T47D (cell line): ENCODE measurements at regions not wholly inside any gene's neighbourhood (a gene's known extent, or its start where the extent isn't known, plus 50 kb on each side); places are given as distances from the start of the nearest gene placed in this dataset.
"Not testable (repeated sequence)": the region's sequence is repeated elsewhere in the genome, so short reads cannot be mapped to it uniquely, and the experiment has no call there.

Source experiments
- DNase-seq, 2 experiments: peaks; one replicate each; pipeline versions ENCODE4 v3.0.0 to v3.0.0-alpha.2; 2011 to 2012; ENCODE audit warnings: low read depth in 1 of 2, low spot score in 1 of 2
- JUND ChIP-seq: IDR thresholded peaks from 2 replicates; pipeline ENCODE4 v1.6.1; 2012; ENCODE audit warnings: low read depth
- in situ Hi-C: cut with HindIII; loops from 2 replicates; pipeline ENCODE4 v1.10.0; 2016; ENCODE audit warnings: low sequenced_read_pairs, low pct_unique_long_range_greater_than_20kb

DNA sequence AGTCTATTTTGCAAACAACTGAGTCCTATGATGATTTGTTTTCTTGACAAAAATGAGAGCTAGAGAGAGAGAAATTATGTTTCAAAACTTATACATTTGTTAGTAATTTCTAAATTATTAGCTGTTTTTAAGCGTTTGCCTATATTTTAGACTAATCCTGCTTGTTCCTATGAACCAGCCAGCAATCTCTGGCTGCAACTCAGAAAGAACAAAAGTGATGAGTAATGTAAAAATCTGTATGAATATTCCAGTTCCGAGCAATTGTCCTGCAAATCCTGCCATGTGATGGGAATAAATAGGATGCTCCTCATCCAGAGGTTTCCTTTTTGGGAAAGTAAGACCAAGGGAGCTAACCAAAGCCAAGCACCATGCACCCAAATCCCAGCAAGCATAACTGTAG, 228.3 kb upstream of the GBE1 start:
- TF ChIP-seq JUND, result no peak
- DNase-seq, result no peak
- in situ Hi-C loops, result no loop called here

DNA sequence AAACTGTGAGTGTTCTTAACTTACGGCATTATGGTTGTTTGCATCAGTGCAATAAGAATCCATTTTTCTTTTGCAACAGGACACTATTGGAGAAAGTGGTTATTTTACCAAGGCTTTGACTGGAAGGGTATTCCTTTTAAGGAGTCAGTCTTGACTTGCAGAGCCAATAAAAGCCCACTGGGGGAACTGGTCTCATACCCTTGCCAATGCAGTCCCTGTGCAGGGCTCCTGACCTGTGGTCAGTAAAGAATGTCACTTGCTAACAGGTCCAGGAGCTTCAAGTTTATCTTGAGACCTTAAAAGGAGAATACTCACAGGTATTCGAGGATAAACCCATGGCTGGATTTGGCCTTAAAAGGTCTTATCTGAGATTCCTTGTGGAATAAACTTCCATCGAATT, 227.8 kb upstream of the GBE1 start:
- TF ChIP-seq JUND, result no peak
- in situ Hi-C loops, result no loop called here
- no peak for DNase-seq

DNA sequence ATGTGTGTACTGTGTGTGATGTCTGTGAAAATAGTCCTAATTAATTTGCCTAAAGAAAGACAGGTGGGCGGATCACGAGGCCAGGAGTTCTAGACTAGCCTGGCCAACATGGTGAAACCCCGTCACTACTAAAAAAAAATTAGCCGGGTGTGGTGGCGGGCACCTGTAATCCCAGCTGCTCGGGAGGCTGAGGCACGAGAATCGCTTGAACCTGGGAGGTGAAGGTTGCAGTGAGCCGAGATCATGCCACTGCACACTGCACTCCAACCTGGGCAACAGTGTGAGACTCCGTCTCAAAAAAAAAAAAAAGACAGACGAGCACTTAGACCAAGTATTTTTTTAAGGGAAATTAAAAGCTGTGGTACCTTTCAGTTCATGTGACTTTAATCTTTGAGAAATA, 226.0 kb upstream of the GBE1 start:
- in situ Hi-C loops, DNase-seq: not testable (repeated sequence)

- DNase-seq, result no peak
- TF ChIP-seq JUND, result no peak
- in situ Hi-C loops, result no loop called here
These were observed 224.7 kb upstream of the GBE1 start for GRCh38 chr3:81985996-81986723.

- TF ChIP-seq JUND, result no peak
- DNase-seq, result no peak
- in situ Hi-C loops, result no loop called here
These were observed 221.9 kb upstream of the GBE1 start for GRCh38 chr3:81983382-81983781.

- TF ChIP-seq JUND, result no peak
- no peak for DNase-seq
- in situ Hi-C loops, result no loop called here
These were observed 219.4 kb upstream of the GBE1 start for GRCh38 chr3:81980596-81981494.

DNA sequence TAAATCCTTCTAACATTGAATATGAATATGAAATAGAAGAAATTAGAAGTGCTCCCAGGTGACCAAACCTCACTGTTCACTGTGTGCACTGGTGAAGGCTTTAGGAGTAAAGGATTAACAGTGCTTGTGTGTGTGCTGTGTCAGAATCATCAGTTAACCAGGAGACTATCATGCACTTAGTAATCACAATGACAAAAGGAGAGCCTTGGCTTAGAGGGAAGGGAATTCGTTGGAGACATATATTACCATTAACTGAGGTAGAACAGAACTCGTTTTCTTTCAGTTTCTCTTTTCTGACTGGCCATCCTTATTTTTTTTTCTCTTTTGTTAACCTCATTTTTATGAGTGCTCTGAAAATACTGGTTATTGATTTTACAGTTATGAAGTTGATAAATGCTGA, 213.3 kb upstream of the GBE1 start:
- in situ Hi-C loops, result no loop called here
- no peak for TF ChIP-seq JUND
- DNase-seq, result no peak

DNA sequence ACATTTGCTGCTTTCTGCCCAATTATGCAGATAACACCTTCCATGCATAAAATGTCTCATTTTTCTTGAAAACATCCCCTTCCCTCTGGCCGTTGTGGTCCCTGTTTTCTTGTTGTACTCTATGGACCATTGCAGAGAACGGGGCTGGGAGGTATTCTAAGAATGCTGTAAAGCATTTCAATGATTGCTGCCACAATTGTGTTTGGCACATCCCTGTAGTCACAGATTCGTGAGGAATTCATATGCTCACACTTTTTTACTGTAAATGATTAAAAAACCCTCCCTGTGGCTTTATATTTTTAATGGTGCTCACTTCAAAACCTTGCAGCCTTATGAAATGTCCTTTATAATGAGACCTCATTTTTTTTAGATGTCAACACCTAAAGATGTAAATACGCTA, 207.2 kb upstream of the GBE1 start:
- in situ Hi-C loops, result no loop called here
- no peak for DNase-seq
- no peak for TF ChIP-seq JUND

GRCh38 chr3:81967393-81967792, 205.9 kb upstream of the GBE1 start:
- no peak for DNase-seq
- in situ Hi-C loops, result no loop called here
- no peak for TF ChIP-seq JUND

GRCh38 chr3:81965696-81966095, 204.3 kb upstream of the GBE1 start:
- DNase-seq, result no peak
- no peak for TF ChIP-seq JUND
- in situ Hi-C loops, result no loop called here

DNA sequence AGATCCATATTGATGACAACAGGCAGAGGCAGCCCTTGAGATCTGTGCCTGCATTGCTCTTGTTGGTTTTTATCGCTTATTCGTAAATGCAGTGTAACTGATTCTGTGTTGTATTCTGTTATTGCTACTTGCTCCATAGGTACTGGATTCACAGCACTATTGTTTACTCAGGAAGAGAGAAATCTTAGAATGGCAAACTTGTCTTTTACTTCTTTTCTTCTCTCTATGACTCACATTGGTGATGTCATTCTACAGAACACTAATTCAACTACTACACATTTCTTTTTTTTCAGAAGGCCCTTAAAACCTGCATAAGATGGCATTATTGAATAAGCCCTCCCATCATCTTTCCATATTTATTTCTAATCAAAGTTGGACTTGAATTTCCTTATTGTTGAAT, 201.0 kb upstream of the GBE1 start:
- DNase-seq, result no peak
- TF ChIP-seq JUND, result no peak
- in situ Hi-C loops, result no loop called here

- in situ Hi-C loops, result no loop called here
- TF ChIP-seq JUND, result no peak
- DNase-seq, result no peak
These were observed 197.7 kb upstream of the GBE1 start for GRCh38 chr3:81958972-81959640.

- TF ChIP-seq JUND, result no peak
- DNase-seq, result no peak
- in situ Hi-C loops, result no loop called here
These were observed 194.4 kb upstream of the GBE1 start for GRCh38 chr3:81955878-81956277.
